ENCODE measurements at regions not wholly inside any gene's neighbourhood (a gene's known extent, or its start where the extent isn't known, plus 50 kb on each side); places are given as distances from the start of the nearest gene placed in this dataset.

DNA sequence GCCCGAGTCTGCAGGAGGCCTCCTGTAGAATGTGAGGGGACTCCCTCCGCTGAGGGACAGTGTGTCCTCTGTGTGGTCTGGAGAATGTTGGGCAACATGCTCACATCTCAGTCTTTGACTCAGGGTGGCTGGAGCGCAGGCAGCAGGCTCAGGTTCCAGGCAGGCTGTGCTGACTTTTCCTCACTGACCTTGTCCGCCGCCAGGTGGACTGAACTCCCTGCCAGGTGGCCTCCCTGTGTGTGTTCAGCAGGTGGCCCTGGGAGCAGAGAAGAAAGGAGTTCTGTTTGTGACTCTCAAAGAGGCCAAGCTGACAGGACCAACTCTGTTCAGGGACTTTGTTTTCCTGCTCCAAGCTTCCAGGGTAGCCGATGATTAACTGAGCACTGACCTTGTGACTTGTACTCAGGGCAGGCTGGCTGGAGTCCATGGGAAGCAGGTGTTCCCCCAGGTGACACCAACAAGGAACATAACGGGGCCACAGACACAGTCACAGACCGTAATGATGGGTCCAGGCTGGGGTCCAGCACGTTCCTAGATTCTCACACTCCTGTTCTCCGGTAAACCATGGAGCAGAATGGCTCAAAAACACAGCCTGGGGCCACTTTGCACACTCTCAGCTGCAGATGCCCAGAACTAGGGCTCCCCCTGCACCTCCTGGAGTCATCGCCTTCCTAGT is 439.8 kb downstream of the RNF144A start:
- no peak overlapping the region for H3K4me3 Mint-ChIP-seq
- H3K4me1 Mint-ChIP-seq = peaks cover 25% of the 10 kb centered on the region
- H3K9me3 Mint-ChIP-seq = no peaks in the 10 kb centered on the region
- TF ChIP-seq, protein P1, sequence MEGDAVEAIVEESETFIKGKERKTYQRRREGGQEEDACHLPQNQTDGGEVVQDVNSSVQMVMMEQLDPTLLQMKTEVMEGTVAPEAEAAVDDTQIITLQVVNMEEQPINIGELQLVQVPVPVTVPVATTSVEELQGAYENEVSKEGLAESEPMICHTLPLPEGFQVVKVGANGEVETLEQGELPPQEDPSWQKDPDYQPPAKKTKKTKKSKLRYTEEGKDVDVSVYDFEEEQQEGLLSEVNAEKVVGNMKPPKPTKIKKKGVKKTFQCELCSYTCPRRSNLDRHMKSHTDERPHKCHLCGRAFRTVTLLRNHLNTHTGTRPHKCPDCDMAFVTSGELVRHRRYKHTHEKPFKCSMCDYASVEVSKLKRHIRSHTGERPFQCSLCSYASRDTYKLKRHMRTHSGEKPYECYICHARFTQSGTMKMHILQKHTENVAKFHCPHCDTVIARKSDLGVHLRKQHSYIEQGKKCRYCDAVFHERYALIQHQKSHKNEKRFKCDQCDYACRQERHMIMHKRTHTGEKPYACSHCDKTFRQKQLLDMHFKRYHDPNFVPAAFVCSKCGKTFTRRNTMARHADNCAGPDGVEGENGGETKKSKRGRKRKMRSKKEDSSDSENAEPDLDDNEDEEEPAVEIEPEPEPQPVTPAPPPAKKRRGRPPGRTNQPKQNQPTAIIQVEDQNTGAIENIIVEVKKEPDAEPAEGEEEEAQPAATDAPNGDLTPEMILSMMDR (IDR thresholded peaks at IDR 0.05; ENCODE audit: unreplicated experiment in 3 of 3) = no peak
- no peaks in the 10 kb centered on the region for H3K27me3 Mint-ChIP-seq (ENCODE audit: low read depth)
- no peaks in the 10 kb centered on the region for H3K36me3 Mint-ChIP-seq (ENCODE audit: low read depth)
- peak overlapping the region in 1 of 3 experiments; percentile 63 for H3K27ac Mint-ChIP-seq

DNA sequence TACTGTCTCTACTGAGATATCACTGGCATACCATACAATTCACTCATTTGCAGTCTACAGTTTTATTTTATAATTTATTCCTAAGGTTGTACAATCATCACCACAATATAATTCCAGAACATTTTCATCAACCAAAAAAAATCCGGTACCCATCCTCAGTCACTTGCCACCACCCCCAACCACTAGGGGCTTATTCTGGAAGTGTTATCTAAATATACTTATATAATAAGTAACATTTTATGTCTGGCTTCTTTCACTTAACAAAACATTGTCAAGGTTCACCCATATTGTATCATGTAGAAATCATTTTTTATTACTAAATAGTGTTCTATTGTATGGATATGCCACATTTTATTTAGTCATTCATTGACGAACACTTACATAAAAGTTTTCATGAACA is 440.8 kb downstream of the RNF144A start:
- H3K27ac Mint-ChIP-seq = no peak overlapping the region
- H3K4me3 Mint-ChIP-seq = no peak overlapping the region
- H3K4me1 Mint-ChIP-seq = peaks cover 25% of the 10 kb centered on the region
- H3K36me3 Mint-ChIP-seq (ENCODE audit: low read depth) = no peaks in the 10 kb centered on the region
- TF ChIP-seq, protein P1 (IDR thresholded peaks at IDR 0.05; ENCODE audit: unreplicated experiment in 3 of 3) = no peak
- H3K27me3 Mint-ChIP-seq (ENCODE audit: low read depth) = no peaks in the 10 kb centered on the region
- H3K9me3 Mint-ChIP-seq = no peaks in the 10 kb centered on the region

DNA sequence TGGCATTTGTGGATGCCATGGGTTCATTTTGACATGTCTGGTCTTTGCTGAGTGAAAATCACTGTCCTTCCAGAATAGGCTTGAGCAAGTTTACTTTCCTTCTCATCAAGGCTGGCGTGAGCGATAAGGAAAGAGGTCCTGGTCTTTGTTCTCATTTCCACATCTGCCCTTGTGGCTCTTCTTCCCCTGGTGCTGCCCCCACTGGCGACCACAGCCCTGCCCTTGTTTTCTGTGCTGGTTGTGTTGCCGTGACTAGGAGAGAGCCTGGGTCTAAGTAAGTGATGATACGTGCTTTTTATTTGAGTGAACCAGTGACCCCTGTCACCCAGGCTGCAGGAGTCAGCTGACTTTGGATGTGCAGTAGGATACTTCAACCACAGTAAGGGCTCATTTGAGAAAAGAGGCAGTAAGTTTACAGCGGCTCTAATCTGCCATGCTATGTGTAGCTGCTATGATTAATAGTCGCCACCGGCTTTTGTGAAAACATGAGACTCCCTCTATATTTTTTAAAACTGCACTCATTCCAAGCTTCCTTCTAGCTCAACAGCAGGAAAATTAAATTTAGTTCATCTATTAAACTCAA is 441.7 kb downstream of the RNF144A start:
- TF ChIP-seq, protein P1 (IDR thresholded peaks at IDR 0.05; ENCODE audit: unreplicated experiment in 3 of 3) = no peak
- Mint-ChIP-seq H3K27ac (peak overlapping the region in 2 of 3 experiments; percentile 16 to 47), H3K4me1 (peaks cover 25% of the 10 kb centered on the region)

DNA sequence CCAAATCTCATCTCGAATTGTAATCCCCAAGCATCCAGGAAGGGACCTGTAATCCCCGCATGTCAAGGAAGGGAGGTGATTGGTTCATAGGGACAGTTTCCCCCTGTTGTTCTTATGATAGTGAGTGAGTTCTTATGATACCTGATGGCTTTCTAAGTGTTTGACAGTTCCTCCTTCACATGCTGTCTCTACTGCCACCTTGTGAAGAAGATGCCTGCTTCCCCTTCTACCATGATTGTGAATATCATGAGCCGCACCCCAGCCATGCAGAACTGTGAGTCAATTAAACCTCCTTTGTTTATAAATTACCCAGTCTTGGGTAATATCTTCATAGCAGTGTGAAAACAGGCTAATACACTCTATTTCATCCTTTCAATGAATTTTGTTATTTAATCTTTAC is 446.7 kb downstream of the RNF144A start:
- H3K27ac Mint-ChIP-seq = no peak overlapping the region
- TF ChIP-seq, protein P1 (IDR thresholded peaks at IDR 0.05; ENCODE audit: unreplicated experiment in 3 of 3) = no peak
- peaks cover 17% of the 10 kb centered on the region for H3K4me1 Mint-ChIP-seq
- H3K4me3 Mint-ChIP-seq = no peak overlapping the region
- H3K27me3 Mint-ChIP-seq (ENCODE audit: low read depth) = peaks cover 6% of the 10 kb centered on the region
- peaks cover 6% of the 10 kb centered on the region for H3K9me3 Mint-ChIP-seq
- peaks cover 2% of the 10 kb centered on the region for H3K36me3 Mint-ChIP-seq (ENCODE audit: low read depth)

More for the DNA sequence above, 441.7 kb downstream of the RNF144A start:
- no peaks in the 10 kb centered on the region for H3K27me3 Mint-ChIP-seq (ENCODE audit: low read depth)
- H3K4me3 Mint-ChIP-seq = peak overlapping the region in 1 of 3 experiments; percentile 27
- H3K9me3 Mint-ChIP-seq = no peaks in the 10 kb centered on the region
- no peaks in the 10 kb centered on the region for H3K36me3 Mint-ChIP-seq (ENCODE audit: low read depth)

DNA sequence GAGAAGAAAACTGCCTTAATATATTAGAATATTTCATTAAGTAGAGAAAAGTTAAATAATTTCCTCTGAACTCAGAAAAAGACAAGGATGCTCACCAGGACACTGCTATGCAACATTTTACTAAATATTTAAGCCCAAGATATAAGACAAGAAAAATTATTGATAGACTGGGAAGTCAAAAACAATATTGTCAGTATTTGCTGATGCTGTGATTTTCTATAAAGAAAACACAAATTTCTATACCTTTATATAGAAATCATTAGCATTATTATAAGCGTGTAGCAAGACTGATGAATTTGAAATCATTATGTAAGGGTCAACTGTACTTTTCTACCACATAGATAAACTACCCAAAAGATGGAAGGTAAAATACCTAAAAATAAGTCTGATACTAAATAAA is 451.0 kb downstream of the RNF144A start:
- Mint-ChIP-seq H3K27me3 (ENCODE audit: low read depth) (peaks cover 12% of the 10 kb centered on the region), H3K9me3 (peaks cover 19% of the 10 kb centered on the region), H3K27ac (no peak overlapping the region), H3K4me3 (no peak overlapping the region), H3K4me1 (no peaks in the 10 kb centered on the region), H3K36me3 (ENCODE audit: low read depth) (peaks cover 8% of the 10 kb centered on the region)
- TF ChIP-seq, protein P1 (IDR thresholded peaks at IDR 0.05; ENCODE audit: unreplicated experiment in 3 of 3) = no peak

DNA sequence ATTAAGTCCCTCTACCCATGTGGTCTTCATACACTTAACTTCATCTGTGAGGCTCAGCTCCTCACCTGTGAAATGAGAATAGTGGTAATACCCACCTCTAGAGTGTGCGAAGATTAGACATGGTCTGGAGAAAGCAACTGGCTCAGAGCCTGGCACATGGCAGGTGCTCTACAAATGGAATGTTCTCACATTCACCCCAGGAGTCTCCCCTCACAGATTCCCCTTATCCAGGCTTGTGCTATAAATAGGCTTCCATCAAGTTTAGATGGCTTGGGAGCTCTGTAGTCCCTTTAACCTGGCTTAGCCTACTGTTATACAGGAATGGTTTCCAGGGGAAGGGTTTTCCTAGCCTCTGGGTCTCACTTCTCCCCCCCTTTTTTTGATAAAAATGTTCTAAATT is 455.9 kb downstream of the RNF144A start:
- no peak overlapping the region for H3K4me3 Mint-ChIP-seq
- peaks cover 17% of the 10 kb centered on the region for H3K9me3 Mint-ChIP-seq
- peaks cover 5% of the 10 kb centered on the region for H3K27me3 Mint-ChIP-seq (ENCODE audit: low read depth)
- TF ChIP-seq, protein P1 (IDR thresholded peaks at IDR 0.05; ENCODE audit: unreplicated experiment in 3 of 3) = no peak
- no peak overlapping the region for H3K27ac Mint-ChIP-seq
- H3K4me1 Mint-ChIP-seq = peaks cover 12% of the 10 kb centered on the region
- H3K36me3 Mint-ChIP-seq (ENCODE audit: low read depth) = peaks cover 8% of the 10 kb centered on the region

Data from nephron (organoid).